H1 (cell line): ENCODE measurements at regions not wholly inside any gene's neighbourhood (a gene's known extent, or its start where the extent isn't known, plus 50 kb on each side); places are given as distances from the start of the nearest gene placed in this dataset.

Source experiments
- CTCF ChIA-PET: fragments of 300-600 bp; sonication (Branson Sonifier 250); formaldehyde crosslinking; loops from one replicate; lab custom pipeline; 2021; ENCODE audit not compliant: partially characterized antibody; lab: Charles Lee
- POLR2A ChIA-PET: fragments of 300-600 bp; sonication (Branson Sonifier 250); formaldehyde crosslinking; loops from one replicate; lab custom pipeline; 2021; ENCODE audit warnings: inconsistent platforms; ENCODE audit not compliant: partially characterized antibody; lab: Charles Lee
- DNase-seq, 2 experiments: peaks; one replicate each; pipeline versions ENCODE4 v3.0.0 to v3.0.0-alpha.2; 2010 to 2022; ENCODE audit warnings: low spot score in 2 of 2, low read depth in 1 of 2, mixed read lengths in 1 of 2
- FAIRE-seq: peaks from 2 replicates; lab custom pipeline; 2011; peaks lifted over from hg19 to GRCh38; lab: Jason Lieb, UNC
- H2AFZ ChIP-seq: 2 replicates; pipeline ENCODE4 v1.8.1; 2012; ENCODE audit warnings: low read length, inconsistent platforms
- H2AK5ac ChIP-seq: 2 replicates; pipeline ENCODE4 v1.6.1; 2013; ENCODE audit warnings: low read depth, low read length
- H2BK120ac ChIP-seq: replicated peaks from 2 replicates; pipeline ENCODE3; 2013; ENCODE audit warnings: low read depth, low read length, inconsistent platforms
- H2BK12ac ChIP-seq: 2 replicates; pipeline ENCODE4 v1.6.1; 2013; ENCODE audit warnings: low read depth, low read length
- H2BK15ac ChIP-seq: 2 replicates; pipeline ENCODE4 v1.6.1; 2013; ENCODE audit warnings: low read length
- H2BK20ac ChIP-seq: 2 replicates; pipeline ENCODE4 v1.6.1; 2013; ENCODE audit warnings: low read length
- H2BK5ac ChIP-seq: 2 replicates; pipeline ENCODE4 v1.6.1; 2013; ENCODE audit warnings: low read depth, low read length
- H3K14ac ChIP-seq: 2 replicates; pipeline ENCODE4 v1.6.1; 2013; ENCODE audit warnings: inconsistent platforms; ENCODE audit not compliant: insufficient read length
- H3K18ac ChIP-seq: 2 replicates; pipeline ENCODE4 v1.6.1; 2013; ENCODE audit warnings: low read length; ENCODE audit errors: extremely low read depth
- H3K23ac ChIP-seq: 2 replicates; pipeline ENCODE4 v1.6.1; 2013; ENCODE audit warnings: inconsistent platforms; ENCODE audit not compliant: insufficient read length
- H3K23me2 ChIP-seq: 2 replicates; pipeline ENCODE4 v1.6.1; 2013; ENCODE audit warnings: low read depth, low read length
- H3K27ac ChIP-seq: 2 replicates; pipeline ENCODE4 v1.6.1; 2011; ENCODE audit warnings: low read depth, low read length, inconsistent platforms
- H3K27me3 ChIP-seq, 4 experiments: replicated peaks in 1 of 4; 1 replicate in 1 of 4; 2 replicates in 3 of 4; pipeline versions ENCODE4 v1.6.1 to v1.8.1; 2011 to 2013; ENCODE audit warnings: low read length in 3 of 4, mild to moderate bottlenecking in 3 of 4, inconsistent platforms in 2 of 4, mixed read lengths in 2 of 4, moderate library complexity in 1 of 4; ENCODE audit not compliant: control insufficient read depth in 3 of 4, insufficient read depth in 3 of 4; ENCODE audit errors: extremely low read depth in 1 of 4
- H3K36me3 ChIP-seq, 4 experiments: 2 replicates each; pipeline versions ENCODE4 v1.6.1 to v1.8.1; 2011 to 2013; ENCODE audit warnings: mild to moderate bottlenecking in 4 of 4, low read length in 3 of 4, moderate library complexity in 2 of 4, control low read depth in 1 of 4, inconsistent platforms in 1 of 4; ENCODE audit not compliant: insufficient read depth in 4 of 4, control insufficient read depth in 2 of 4
- H3K4ac ChIP-seq: replicated peaks from 2 replicates; pipeline ENCODE3; 2013; ENCODE audit warnings: low read length, low read depth, mixed read lengths, inconsistent platforms; ENCODE audit not compliant: insufficient read length
- H3K4me1 ChIP-seq, 4 experiments: replicated peaks in 1 of 4; 1 replicate in 1 of 4; 2 replicates in 3 of 4; pipeline versions ENCODE4 v1.6.1 to v1.8.1; 2011 to 2013; ENCODE audit warnings: low read length in 3 of 4, inconsistent platforms in 2 of 4, mixed read lengths in 1 of 4; ENCODE audit not compliant: insufficient read depth in 4 of 4, control insufficient read depth in 3 of 4
- H3K4me2 ChIP-seq, 2 experiments: 2 replicates each; pipeline versions ENCODE4 v1.6.1 to v1.8.1; 2011 to 2013; ENCODE audit warnings: low read depth in 2 of 2, low read length in 2 of 2, control low read depth in 1 of 2, inconsistent platforms in 1 of 2, mild to moderate bottlenecking in 1 of 2; ENCODE audit not compliant: insufficient read depth in 1 of 2
- H3K4me3 ChIP-seq, 4 experiments: fragments of 200-600, 300-600 bp in 1 of 4; sonication (generic), shearing (Covaris generic), sonication (Bioruptor Twin) in 1 of 4; 2 replicates each; pipeline versions ENCODE4 v1.5.1 to v1.8.1; 2011 to 2016; ENCODE audit warnings: low read length in 4 of 4, low read depth in 3 of 4, control low read depth in 2 of 4, inconsistent platforms in 2 of 4, mild to moderate bottlenecking in 2 of 4, mixed read lengths in 1 of 4, moderate library complexity in 1 of 4; ENCODE audit not compliant: insufficient read depth in 2 of 4; ENCODE audit errors: extremely low read depth in 1 of 4
- H3K56ac ChIP-seq: replicated peaks from 2 replicates; pipeline ENCODE3; 2013; ENCODE audit warnings: low read depth, mild to moderate bottlenecking, mixed read lengths, low read length, inconsistent platforms; ENCODE audit not compliant: insufficient read length
- H3K79me1 ChIP-seq: 2 replicates; pipeline ENCODE4 v1.6.1; 2013; ENCODE audit warnings: low read depth, low read length, control low read depth
- H3K79me2 ChIP-seq, 2 experiments: 2 replicates each; pipeline versions ENCODE4 v1.6.1 to v1.8.1; 2012 to 2013; ENCODE audit warnings: low read length in 2 of 2, mild to moderate bottlenecking in 2 of 2, inconsistent platforms in 1 of 2; ENCODE audit not compliant: insufficient read depth in 2 of 2, control insufficient read depth in 1 of 2
- H3K9ac ChIP-seq, 4 experiments: replicated peaks in 1 of 4; 1 replicate in 1 of 4; 2 replicates in 3 of 4; pipeline versions ENCODE4 v1.6.1 to v1.8.1; 2011 to 2013; ENCODE audit warnings: low read depth in 3 of 4, low read length in 3 of 4, control low read depth in 2 of 4, mild to moderate bottlenecking in 2 of 4, moderate library complexity in 2 of 4, inconsistent platforms in 1 of 4; ENCODE audit errors: extremely low read depth in 1 of 4
- H3K9me3 ChIP-seq, 2 experiments: 2 replicates each; pipeline versions ENCODE4 v1.6.1 to v1.8.1; 2012 to 2013; ENCODE audit warnings: mild to moderate bottlenecking in 2 of 2, moderate library complexity in 2 of 2, control low read depth in 1 of 2, inconsistent platforms in 1 of 2, low read depth in 1 of 2, low read length in 1 of 2, mixed read lengths in 1 of 2; ENCODE audit not compliant: insufficient read depth in 2 of 2
- H4K20me1 ChIP-seq, 2 experiments: replicated peaks in 1 of 2; 2 replicates each; pipeline versions ENCODE3 to v1.8.1; 2011 to 2013; ENCODE audit warnings: inconsistent platforms in 2 of 2, low read length in 2 of 2, mild to moderate bottlenecking in 1 of 2; ENCODE audit not compliant: insufficient read depth in 2 of 2, control insufficient read depth in 1 of 2
- H4K5ac ChIP-seq: 2 replicates; pipeline ENCODE4 v1.6.1; 2013; ENCODE audit warnings: low read length, low read depth, mixed read lengths, inconsistent platforms; ENCODE audit not compliant: insufficient read length
- H4K8ac ChIP-seq: 2 replicates; pipeline ENCODE4 v1.8.0; 2013; ENCODE audit warnings: mild to moderate bottlenecking, moderate library complexity, low read length, inconsistent platforms; ENCODE audit not compliant: insufficient read depth; ENCODE audit errors: extremely low read depth
- H4K91ac ChIP-seq: replicated peaks from 2 replicates; pipeline ENCODE3; 2013; ENCODE audit warnings: low read length, mixed read lengths, inconsistent platforms; ENCODE audit not compliant: insufficient read length
- WGBS, 2 experiments: shearing (Covaris generic) in 1 of 2; methylation state at CpG; one replicate each; pipeline versions ENCODE4 v1.1.6 to v1.1.7; 2013 to 2015; ENCODE audit warnings: low lambda C conversion rate in 2 of 2, mixed read lengths in 2 of 2, inconsistent platforms in 1 of 2, low coverage in 1 of 2, missing lambda C conversion rate in 1 of 2; ENCODE audit not compliant: insufficient replicate concordance in 2 of 2, insufficient coverage in 1 of 2, insufficient read length in 1 of 2; ENCODE audit errors: extremely low coverage in 1 of 2, missing lambda C conversion rate in 1 of 2; 5-methylcytosine and 5-hydroxymethylcytosine counted together
- TF ChIP-seq, protein P1 (sequence below): fragments of 300-600 bp; sonication (generic); IDR thresholded peaks from 2 replicates; pipeline ENCODE4 v1.7.1; 2012; ENCODE audit warnings: low read length, moderate library complexity, mild to moderate bottlenecking, inconsistent platforms; ENCODE audit not compliant: insufficient replicate concordance

- no peak overlapping the region for H2BK120ac ChIP-seq
- no peaks in the 10 kb centered on the region for H3K36me3 ChIP-seq
- no peak overlapping the region for H4K5ac ChIP-seq
- no peaks in the 10 kb centered on the region for H3K79me2 ChIP-seq
- H2BK12ac ChIP-seq: no peak overlapping the region
- WGBS, 2 experiments: 81% methylated on average over 4 of the region's 4 CpGs; no CpG with 5 or more reads in 1 of the 2 experiments
- no peak overlapping the region for H2AK5ac ChIP-seq
- no peaks in the 10 kb centered on the region for H3K23me2 ChIP-seq
- no peaks in the 10 kb centered on the region for H3K9me3 ChIP-seq
- H3K9ac ChIP-seq: no peak overlapping the region
- no peaks in the 10 kb centered on the region for H3K27me3 ChIP-seq
- H3K14ac ChIP-seq: no peak overlapping the region
- no peak overlapping the region for H3K18ac ChIP-seq
- no peak overlapping the region for H3K4me3 ChIP-seq
- ChIA-PET POLR2A (no interaction called here), CTCF (interaction anchor here (0.5 to 0.6 kb wide), 2 partner anchors 141 to 432 kb away, joined by 3 read pairs; no protein-coding TSS in a partner anchor)
- H3K79me1 ChIP-seq: no peaks in the 10 kb centered on the region
- no peak overlapping the region for H3K56ac ChIP-seq
- no peak overlapping the region for H3K4me2 ChIP-seq
- no peak overlapping the region for H3K4ac ChIP-seq
- H3K23ac ChIP-seq: no peak overlapping the region
- no peak overlapping the region for H2BK5ac ChIP-seq
- H3K27ac ChIP-seq: no peak overlapping the region
- no peak overlapping the region for H4K8ac ChIP-seq
- H3K4me1 ChIP-seq: no peaks in the 10 kb centered on the region
- FAIRE-seq (no peak), DNase-seq (no peak)
- no peak overlapping the region for H2BK20ac ChIP-seq
- H4K20me1 ChIP-seq: no peaks in the 10 kb centered on the region
- no peak overlapping the region for H2AFZ ChIP-seq
- no peak overlapping the region for H2BK15ac ChIP-seq
- no peak overlapping the region for H4K91ac ChIP-seq
- TF ChIP-seq, protein P1, sequence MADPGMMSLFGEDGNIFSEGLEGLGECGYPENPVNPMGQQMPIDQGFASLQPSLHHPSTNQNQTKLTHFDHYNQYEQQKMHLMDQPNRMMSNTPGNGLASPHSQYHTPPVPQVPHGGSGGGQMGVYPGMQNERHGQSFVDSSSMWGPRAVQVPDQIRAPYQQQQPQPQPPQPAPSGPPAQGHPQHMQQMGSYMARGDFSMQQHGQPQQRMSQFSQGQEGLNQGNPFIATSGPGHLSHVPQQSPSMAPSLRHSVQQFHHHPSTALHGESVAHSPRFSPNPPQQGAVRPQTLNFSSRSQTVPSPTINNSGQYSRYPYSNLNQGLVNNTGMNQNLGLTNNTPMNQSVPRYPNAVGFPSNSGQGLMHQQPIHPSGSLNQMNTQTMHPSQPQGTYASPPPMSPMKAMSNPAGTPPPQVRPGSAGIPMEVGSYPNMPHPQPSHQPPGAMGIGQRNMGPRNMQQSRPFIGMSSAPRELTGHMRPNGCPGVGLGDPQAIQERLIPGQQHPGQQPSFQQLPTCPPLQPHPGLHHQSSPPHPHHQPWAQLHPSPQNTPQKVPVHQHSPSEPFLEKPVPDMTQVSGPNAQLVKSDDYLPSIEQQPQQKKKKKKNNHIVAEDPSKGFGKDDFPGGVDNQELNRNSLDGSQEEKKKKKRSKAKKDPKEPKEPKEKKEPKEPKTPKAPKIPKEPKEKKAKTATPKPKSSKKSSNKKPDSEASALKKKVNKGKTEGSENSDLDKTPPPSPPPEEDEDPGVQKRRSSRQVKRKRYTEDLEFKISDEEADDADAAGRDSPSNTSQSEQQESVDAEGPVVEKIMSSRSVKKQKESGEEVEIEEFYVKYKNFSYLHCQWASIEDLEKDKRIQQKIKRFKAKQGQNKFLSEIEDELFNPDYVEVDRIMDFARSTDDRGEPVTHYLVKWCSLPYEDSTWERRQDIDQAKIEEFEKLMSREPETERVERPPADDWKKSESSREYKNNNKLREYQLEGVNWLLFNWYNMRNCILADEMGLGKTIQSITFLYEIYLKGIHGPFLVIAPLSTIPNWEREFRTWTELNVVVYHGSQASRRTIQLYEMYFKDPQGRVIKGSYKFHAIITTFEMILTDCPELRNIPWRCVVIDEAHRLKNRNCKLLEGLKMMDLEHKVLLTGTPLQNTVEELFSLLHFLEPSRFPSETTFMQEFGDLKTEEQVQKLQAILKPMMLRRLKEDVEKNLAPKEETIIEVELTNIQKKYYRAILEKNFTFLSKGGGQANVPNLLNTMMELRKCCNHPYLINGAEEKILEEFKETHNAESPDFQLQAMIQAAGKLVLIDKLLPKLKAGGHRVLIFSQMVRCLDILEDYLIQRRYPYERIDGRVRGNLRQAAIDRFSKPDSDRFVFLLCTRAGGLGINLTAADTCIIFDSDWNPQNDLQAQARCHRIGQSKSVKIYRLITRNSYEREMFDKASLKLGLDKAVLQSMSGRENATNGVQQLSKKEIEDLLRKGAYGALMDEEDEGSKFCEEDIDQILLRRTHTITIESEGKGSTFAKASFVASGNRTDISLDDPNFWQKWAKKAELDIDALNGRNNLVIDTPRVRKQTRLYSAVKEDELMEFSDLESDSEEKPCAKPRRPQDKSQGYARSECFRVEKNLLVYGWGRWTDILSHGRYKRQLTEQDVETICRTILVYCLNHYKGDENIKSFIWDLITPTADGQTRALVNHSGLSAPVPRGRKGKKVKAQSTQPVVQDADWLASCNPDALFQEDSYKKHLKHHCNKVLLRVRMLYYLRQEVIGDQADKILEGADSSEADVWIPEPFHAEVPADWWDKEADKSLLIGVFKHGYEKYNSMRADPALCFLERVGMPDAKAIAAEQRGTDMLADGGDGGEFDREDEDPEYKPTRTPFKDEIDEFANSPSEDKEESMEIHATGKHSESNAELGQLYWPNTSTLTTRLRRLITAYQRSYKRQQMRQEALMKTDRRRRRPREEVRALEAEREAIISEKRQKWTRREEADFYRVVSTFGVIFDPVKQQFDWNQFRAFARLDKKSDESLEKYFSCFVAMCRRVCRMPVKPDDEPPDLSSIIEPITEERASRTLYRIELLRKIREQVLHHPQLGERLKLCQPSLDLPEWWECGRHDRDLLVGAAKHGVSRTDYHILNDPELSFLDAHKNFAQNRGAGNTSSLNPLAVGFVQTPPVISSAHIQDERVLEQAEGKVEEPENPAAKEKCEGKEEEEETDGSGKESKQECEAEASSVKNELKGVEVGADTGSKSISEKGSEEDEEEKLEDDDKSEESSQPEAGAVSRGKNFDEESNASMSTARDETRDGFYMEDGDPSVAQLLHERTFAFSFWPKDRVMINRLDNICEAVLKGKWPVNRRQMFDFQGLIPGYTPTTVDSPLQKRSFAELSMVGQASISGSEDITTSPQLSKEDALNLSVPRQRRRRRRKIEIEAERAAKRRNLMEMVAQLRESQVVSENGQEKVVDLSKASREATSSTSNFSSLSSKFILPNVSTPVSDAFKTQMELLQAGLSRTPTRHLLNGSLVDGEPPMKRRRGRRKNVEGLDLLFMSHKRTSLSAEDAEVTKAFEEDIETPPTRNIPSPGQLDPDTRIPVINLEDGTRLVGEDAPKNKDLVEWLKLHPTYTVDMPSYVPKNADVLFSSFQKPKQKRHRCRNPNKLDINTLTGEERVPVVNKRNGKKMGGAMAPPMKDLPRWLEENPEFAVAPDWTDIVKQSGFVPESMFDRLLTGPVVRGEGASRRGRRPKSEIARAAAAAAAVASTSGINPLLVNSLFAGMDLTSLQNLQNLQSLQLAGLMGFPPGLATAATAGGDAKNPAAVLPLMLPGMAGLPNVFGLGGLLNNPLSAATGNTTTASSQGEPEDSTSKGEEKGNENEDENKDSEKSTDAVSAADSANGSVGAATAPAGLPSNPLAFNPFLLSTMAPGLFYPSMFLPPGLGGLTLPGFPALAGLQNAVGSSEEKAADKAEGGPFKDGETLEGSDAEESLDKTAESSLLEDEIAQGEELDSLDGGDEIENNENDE: no peak
These were observed 1116.0 kb upstream of the SEMA6A start for GRCh38 chr5:117690612-117691011.
